ENCODE measurements at regions not wholly inside any gene's neighbourhood (a gene's known extent, or its start where the extent isn't known, plus 50 kb on each side); places are given as distances from the start of the nearest gene placed in this dataset.
"Not testable (repeated sequence)": the region's sequence is repeated elsewhere in the genome, so short reads cannot be mapped to it uniquely, and the experiment has no call there.

DNA sequence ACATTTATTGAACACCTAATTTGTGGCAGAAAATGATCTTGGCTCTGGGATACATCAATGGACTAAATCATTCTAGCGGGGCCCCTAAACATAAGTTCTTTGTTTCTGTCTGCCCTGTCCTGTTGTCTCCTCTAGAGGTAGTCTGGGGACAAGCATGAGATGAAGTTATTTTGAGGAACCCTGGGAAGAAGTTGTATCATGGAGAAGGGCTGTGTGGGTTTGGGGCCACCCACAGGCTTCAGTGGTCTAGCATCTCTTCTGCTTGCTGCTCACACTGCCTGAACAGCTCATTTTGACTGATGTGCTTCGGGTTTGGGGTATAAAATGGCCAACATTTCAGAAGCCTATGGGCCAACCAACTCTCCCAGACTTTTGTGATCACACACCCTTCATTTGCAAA is 50.3 kb upstream of the OSBPL11 start:
- no peaks in the 10 kb centered on the region for H3K4me1 Mint-ChIP-seq (ENCODE audit: low read depth)
- no peak overlapping the region for H3K4me3 Mint-ChIP-seq
- H3K27me3 Mint-ChIP-seq (ENCODE audit: low read depth) = no peaks in the 10 kb centered on the region
- H3K27ac Mint-ChIP-seq = no peak overlapping the region
- H3K36me3 Mint-ChIP-seq (ENCODE audit: low read depth) = no peaks in the 10 kb centered on the region
- H3K9me3 Mint-ChIP-seq = no peaks in the 10 kb centered on the region

DNA sequence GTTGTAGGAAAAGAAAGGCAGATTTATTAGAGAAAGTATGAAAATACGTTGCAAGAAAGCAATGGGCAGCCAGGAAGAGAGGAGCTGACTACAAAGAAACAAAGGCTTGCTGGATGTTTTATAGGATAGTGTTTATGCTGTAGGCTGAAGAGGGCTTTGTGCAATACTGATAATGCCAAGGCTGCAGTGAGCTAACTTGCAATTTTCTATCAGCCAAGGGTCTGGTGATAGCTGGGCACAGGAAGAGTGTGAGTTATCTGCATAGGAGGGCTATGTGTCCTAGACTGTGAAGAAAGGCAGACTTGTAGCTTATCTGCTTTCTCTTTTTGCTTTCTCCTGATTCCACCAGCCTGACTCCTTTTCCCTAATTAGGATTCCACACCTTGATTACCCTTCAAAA is 51.3 kb upstream of the OSBPL11 start:
- H3K27me3 Mint-ChIP-seq (ENCODE audit: low read depth) = no peaks in the 10 kb centered on the region
- no peak overlapping the region for H3K27ac Mint-ChIP-seq
- no peaks in the 10 kb centered on the region for H3K9me3 Mint-ChIP-seq
- no peak overlapping the region for H3K4me3 Mint-ChIP-seq
- H3K36me3 Mint-ChIP-seq (ENCODE audit: low read depth) = no peaks in the 10 kb centered on the region
- H3K4me1 Mint-ChIP-seq (ENCODE audit: low read depth) = no peaks in the 10 kb centered on the region

DNA sequence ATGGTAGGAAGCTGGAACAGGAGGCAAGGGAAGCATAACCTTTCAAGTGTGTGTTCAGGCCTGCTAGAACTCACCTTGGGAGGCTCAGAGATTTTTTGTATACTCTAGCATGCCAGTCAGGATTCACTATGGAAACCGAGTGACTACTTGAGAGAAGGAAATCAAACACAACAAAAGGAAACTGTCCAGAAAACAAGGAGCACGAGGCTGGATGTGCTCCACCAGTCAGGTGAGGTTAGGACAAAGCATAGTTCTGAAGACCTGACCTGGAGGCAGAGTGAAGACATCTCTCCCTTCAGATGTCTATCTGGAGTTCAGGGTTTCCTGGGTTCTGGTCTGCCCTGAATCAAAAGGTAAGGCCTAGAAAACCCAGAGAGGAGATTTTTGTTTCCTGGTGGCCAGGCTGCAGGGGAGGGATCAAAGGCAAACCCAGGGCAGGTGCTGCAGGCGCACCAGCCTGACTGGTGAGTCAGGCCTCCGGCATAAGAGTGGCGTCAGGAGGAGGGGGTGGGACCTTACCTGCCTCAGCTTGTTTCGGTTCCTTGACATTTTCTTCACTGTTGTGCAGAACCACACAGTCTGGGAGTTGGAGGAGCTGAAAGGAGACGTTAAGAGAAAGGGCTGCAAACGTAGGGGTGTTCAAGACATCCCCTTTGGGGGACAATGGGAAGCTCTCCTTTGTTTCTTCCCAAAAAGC is 52.2 kb upstream of the OSBPL11 start:
- Mint-ChIP-seq H3K9me3 (no peaks in the 10 kb centered on the region), H3K27ac (no peak overlapping the region), H3K36me3 (ENCODE audit: low read depth) (no peaks in the 10 kb centered on the region), H3K4me1 (ENCODE audit: low read depth) (no peaks in the 10 kb centered on the region), H3K4me3 (no peak overlapping the region), H3K27me3 (ENCODE audit: low read depth) (no peaks in the 10 kb centered on the region)

DNA sequence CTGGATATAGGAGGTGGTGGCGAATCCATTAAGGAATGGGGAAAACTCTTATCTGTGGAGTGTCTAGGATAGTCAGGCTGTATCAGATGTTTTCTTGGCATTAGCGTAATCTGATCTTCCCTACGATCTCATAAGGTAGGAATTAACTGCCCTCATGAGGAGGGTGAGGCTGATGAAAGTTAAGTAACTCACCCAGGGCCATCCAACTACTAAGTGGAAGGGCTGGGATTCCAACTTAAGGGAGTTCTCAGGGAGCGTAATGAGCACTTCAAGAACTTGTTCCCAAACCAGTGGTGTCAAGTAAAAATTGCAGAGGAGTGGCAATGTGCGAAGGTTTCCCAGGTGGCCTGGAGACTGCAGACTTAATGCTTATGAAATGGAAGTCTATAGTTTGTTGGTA is 55.9 kb upstream of the OSBPL11 start:
- no peaks in the 10 kb centered on the region for H3K4me1 Mint-ChIP-seq (ENCODE audit: low read depth)
- no peaks in the 10 kb centered on the region for H3K36me3 Mint-ChIP-seq (ENCODE audit: low read depth)
- no peaks in the 10 kb centered on the region for H3K9me3 Mint-ChIP-seq
- H3K27ac Mint-ChIP-seq = no peak overlapping the region
- no peak overlapping the region for H3K4me3 Mint-ChIP-seq
- no peaks in the 10 kb centered on the region for H3K27me3 Mint-ChIP-seq (ENCODE audit: low read depth)

DNA sequence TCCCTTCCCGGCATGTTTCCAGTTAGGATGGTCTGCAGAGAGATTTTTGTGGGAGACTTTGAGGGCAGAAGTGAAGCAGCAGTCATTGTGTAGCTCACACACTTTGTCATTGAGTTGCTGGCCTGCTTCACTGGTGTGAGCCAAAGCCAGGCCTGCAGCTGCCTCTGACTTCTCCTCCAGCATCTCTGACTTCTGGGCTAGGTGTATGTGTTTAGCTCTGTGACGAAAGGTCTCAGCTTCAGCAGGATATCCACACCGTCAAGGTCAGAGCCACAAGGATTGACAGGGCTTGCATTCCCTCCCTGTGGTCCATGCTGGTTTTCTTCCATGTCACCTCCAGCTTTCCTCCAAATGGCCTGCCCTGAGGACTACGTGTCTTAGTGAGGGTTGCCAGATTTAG is 57.1 kb upstream of the OSBPL11 start:
- Mint-ChIP-seq H3K4me1 (ENCODE audit: low read depth) (no peaks in the 10 kb centered on the region), H3K27ac (no peak overlapping the region), H3K4me3 (no peak overlapping the region), H3K9me3 (no peaks in the 10 kb centered on the region), H3K36me3 (ENCODE audit: low read depth) (no peaks in the 10 kb centered on the region), H3K27me3 (ENCODE audit: low read depth) (no peaks in the 10 kb centered on the region)

DNA sequence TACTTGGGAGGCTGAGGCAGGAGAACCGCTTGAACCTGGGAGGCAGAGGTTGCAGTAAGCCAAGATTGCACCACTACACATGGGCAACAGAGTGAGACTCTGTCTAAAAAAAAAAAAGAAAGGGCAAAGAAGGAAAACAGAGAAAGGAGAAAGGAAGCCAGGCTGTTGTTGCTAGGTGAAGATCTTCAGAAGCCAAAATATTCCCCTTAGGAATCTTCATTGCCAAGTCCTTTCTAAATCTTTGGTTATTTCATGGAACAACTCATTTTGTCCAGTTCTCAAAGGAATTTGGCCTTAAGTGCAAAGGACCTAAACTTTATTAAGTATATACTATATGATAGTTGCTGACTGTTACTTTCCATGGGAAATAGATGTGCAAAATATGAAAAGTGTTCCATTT is 59.2 kb upstream of the OSBPL11 start:
- no peaks in the 10 kb centered on the region for H3K27me3 Mint-ChIP-seq (ENCODE audit: low read depth)
- no peaks in the 10 kb centered on the region for H3K9me3 Mint-ChIP-seq

DNA sequence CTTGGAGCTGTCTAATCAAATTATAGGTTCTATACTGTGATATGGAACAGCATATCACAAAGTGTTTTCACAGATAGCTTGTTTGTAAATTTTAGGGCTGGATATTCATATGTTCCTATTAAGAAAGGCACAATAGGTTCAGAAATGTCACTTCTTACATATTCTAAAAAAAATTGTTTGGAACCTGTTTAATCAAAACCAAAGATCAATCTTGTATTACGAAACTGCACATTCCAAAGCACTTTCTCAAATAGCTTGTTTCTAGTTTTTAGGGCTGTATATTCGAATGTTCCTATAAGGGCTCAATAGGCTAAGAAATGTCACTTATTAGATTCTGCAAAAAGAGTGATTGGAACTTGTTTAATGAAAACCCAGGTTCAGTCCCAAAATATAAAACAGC is 67.4 kb upstream of the OSBPL11 start:
- Mint-ChIP-seq H3K4me3 (no peak overlapping the region), H3K36me3 (ENCODE audit: low read depth) (no peaks in the 10 kb centered on the region), H3K4me1 (ENCODE audit: low read depth) (no peaks in the 10 kb centered on the region), H3K27me3 (ENCODE audit: low read depth) (no peaks in the 10 kb centered on the region), H3K9me3 (no peaks in the 10 kb centered on the region), H3K27ac (no peak overlapping the region)

More for the DNA sequence above, 59.2 kb upstream of the OSBPL11 start:
- Mint-ChIP-seq H3K27ac (no peak overlapping the region), H3K36me3 (ENCODE audit: low read depth) (no peaks in the 10 kb centered on the region), H3K4me3 (no peak overlapping the region), H3K4me1 (ENCODE audit: low read depth) (no peaks in the 10 kb centered on the region)

DNA sequence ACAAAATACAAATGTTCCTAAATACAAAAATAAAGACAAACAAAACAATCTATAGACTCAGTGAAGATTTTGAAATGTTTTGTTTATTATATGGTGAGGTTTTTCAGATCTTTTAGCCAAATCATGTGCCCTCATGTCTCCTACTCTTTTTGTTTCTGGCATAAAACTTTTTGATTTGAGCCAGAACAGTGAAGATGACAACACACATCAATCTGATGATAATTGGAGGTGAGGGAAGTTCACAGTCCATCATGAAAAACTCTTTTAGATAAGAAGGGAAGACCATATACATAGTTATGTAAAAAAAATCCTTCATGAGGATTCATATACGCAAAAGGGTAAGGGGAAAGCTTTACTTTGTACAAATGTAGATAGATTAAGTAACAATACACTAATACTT is 75.1 kb upstream of the OSBPL11 start:
- Mint-ChIP-seq H3K27me3 (ENCODE audit: low read depth) (no peaks in the 10 kb centered on the region), H3K36me3 (ENCODE audit: low read depth) (no peaks in the 10 kb centered on the region), H3K9me3 (no peaks in the 10 kb centered on the region), H3K4me3 (no peak overlapping the region), H3K27ac (no peak overlapping the region), H3K4me1 (ENCODE audit: low read depth) (no peaks in the 10 kb centered on the region)

DNA sequence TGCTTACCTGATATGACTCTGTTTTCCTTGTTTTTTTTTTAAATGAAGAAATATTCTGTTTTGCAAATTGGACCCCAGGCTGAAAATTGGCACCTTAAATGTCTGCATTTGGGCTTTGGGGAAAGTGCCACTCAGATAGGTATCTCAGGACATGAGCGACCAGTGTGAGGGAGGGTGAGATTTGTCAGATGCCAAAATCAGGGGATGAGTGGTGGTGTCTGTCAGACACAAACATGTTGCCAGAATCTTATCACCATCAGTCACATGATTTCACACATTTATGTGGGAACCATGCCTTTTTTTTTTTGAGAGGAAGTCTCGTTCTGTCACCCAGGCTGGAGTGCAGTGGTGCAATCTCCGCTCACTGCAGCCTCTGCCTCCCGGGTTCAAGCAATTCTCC is 75.6 kb upstream of the OSBPL11 start:
- H3K27ac Mint-ChIP-seq = no peak overlapping the region

DNA sequence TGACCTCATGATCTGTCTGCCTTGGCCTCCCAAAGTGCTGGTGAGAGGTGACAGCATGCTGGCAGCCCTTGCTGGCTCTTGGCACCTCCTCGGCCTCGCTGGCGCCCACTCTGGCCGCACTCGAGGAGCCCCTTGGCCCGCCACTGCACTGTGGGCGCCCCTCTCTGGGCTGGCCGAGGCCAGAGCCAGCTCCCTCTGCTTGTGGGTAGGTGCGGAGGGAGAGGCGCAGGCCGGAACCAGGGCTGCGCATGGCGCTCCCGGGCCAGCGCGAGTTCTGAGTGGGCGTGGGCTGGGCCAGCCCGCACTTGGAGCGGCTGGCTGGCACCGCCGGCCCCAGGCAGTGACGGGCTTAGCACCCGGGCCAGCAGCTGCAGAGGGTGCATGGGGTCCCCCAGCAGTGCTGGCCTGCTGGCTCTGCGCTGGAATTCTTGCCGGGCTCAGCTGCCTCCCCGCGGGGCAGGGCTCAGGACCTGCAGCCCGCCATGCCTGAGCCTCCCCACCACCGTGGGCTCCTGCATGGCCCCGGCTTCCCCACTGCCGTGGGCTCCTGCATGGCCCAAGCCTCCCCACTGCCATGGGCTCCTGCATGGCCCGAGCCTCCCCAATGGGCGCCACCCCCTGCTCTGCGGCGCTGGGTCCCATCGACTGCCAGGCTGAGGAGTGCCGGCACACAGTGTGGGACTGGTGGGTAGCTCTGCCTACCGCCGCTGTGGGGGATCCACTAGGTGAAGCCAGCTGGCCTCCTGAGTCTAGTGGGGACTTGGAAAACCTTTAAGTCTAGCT is 76.4 kb upstream of the OSBPL11 start:
- Mint-ChIP-seq H3K27me3 (ENCODE audit: low read depth) (no peaks in the 10 kb centered on the region), H3K4me3 (no peak overlapping the region), H3K36me3 (ENCODE audit: low read depth) (no peaks in the 10 kb centered on the region), H3K9me3 (no peaks in the 10 kb centered on the region), H3K4me1 (ENCODE audit: low read depth) (no peaks in the 10 kb centered on the region), H3K27ac (no peak overlapping the region)

More for the DNA sequence above, 75.6 kb upstream of the OSBPL11 start:
- H3K9me3 Mint-ChIP-seq = no peaks in the 10 kb centered on the region
- H3K4me3 Mint-ChIP-seq = no peak overlapping the region
- H3K4me1 Mint-ChIP-seq (ENCODE audit: low read depth) = no peaks in the 10 kb centered on the region
- no peaks in the 10 kb centered on the region for H3K27me3 Mint-ChIP-seq (ENCODE audit: low read depth)
- no peaks in the 10 kb centered on the region for H3K36me3 Mint-ChIP-seq (ENCODE audit: low read depth)

DNA sequence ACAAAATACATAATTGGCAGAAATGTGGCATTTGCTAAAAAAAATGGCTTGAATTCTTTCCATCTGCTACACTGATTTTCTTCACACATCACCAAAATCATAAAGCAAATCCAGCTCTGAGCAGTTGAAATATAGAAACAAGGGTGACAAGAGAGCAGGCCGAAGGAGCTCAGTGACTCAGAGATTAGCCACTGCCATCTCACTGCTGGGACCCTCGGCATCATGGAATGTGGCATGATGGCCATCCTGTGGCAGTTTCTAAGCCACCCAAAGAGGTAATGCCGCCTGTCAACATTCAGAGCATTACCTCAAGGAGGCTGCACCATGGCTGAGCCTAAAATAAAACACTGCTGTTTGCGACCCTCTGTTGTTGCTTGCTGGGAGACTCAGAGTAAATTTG is 80.5 kb upstream of the OSBPL11 start:
- Mint-ChIP-seq H3K4me3 (no peak overlapping the region), H3K4me1 (ENCODE audit: low read depth) (no peaks in the 10 kb centered on the region), H3K36me3 (ENCODE audit: low read depth) (no peaks in the 10 kb centered on the region), H3K9me3 (no peaks in the 10 kb centered on the region), H3K27ac (no peak overlapping the region), H3K27me3 (ENCODE audit: low read depth) (no peaks in the 10 kb centered on the region)

DNA sequence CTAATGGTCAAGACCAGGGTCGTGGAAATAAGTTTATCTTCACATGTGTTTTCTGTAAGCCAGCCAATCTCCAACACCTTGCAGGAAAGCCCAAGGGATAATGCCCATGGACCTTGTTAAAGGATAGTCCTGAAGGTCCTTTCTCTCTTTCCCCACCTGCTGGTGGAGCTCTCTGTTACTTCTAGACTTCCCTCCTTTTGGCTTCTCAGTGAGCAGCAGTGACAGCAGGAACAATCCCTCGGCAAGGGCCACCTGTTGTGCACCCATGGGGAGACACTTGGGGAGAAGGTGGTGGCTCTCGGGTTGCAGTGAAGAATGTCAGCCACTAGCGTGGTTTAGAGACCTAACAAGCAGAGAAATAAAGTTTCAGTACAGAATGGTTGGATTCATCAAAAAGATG is 84.0 kb upstream of the OSBPL11 start:
- Mint-ChIP-seq H3K4me3 (no peak overlapping the region), H3K27ac (no peak overlapping the region), H3K9me3 (no peaks in the 10 kb centered on the region), H3K27me3 (ENCODE audit: low read depth) (no peaks in the 10 kb centered on the region), H3K4me1 (ENCODE audit: low read depth) (no peaks in the 10 kb centered on the region), H3K36me3 (ENCODE audit: low read depth) (no peaks in the 10 kb centered on the region)

DNA sequence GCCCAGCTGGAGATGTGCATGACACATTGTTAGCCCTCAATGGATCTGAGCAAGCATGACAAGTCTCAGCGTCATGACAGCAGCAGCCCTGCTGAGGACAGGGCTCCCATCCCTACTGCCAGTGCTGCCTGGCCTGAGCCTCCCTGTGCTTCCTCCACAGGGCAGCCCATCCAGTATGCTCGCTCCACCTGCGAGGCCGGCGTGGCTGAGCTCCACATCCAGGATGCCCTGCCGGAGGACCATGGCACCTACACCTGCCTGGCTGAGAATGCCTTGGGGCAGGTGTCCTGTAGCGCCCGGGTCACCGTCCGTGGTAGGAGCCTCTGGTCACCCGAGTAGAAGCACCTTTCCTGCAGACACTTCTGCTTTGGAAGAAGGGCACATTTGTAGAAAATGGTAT is 85.8 kb upstream of the OSBPL11 start:
- Mint-ChIP-seq H3K36me3 (ENCODE audit: low read depth) (no peaks in the 10 kb centered on the region), H3K4me1 (ENCODE audit: low read depth) (no peaks in the 10 kb centered on the region), H3K4me3 (no peak overlapping the region), H3K27ac (no peak overlapping the region), H3K9me3 (no peaks in the 10 kb centered on the region), H3K27me3 (ENCODE audit: low read depth) (peaks cover 6% of the 10 kb centered on the region)

DNA sequence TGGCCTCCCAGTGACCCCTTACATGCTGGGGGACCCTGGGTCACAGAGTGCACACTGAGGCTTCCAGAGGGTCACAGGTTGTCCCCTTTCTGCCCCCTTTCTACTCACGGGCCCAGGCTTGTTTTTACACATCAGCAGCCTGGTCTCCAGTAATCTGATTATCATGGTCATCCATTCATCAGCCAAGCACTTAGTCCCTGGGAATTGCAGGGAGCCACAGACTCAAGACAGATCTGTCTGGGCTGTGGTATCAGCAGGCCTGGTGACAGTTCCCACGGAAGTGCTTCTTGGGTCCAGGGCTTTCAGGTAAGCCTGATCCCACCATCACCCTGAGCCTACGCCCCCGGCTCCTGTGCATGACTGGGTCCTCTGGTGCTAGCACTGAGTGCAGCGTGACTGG is 86.6 kb upstream of the OSBPL11 start:
- H3K9me3 Mint-ChIP-seq; H3K4me3 Mint-ChIP-seq; H3K27me3 Mint-ChIP-seq (ENCODE audit: low read depth); H3K36me3 Mint-ChIP-seq (ENCODE audit: low read depth); H3K27ac Mint-ChIP-seq; H3K4me1 Mint-ChIP-seq (ENCODE audit: low read depth): not testable (repeated sequence)

DNA sequence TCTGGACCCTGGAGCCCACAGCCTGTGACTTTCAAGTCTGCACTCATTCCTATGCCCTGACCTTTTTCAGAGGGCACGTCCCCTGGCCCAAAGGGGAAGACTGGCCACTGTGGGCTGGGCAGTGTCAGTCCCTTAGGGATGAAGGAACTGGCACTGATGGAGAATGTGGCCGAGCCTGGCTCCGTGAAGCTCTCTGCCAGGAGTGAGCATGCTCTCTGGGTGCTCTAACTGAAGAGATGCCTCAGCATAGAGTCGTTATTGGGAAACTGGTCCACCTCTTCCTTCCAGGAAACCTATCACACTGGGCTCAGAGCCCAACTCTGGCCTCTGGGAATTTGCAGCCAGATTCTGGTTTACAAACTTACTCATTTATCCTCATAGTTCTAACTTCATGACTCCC is 87.3 kb upstream of the OSBPL11 start:
- H3K27ac Mint-ChIP-seq; H3K4me3 Mint-ChIP-seq; H3K27me3 Mint-ChIP-seq (ENCODE audit: low read depth); H3K9me3 Mint-ChIP-seq; H3K4me1 Mint-ChIP-seq (ENCODE audit: low read depth); H3K36me3 Mint-ChIP-seq (ENCODE audit: low read depth): not testable (repeated sequence)

Measured in T-helper 1 cell treated with Interleukin-12 subunit alpha and Interleukin-12 subunit beta and Interleukin-4 antibody, amounts not matched to agents 30 μg/mL and 1 μg/mL, for 36 hours (primary cell).